ENCODE measurements at regions not wholly inside any gene's neighbourhood (a gene's known extent, or its start where the extent isn't known, plus 50 kb on each side); places are given as distances from the start of the nearest gene placed in this dataset.

GRCh38 chr10:113463083-113463482 lies 89.8 kb upstream of the HABP2 start:
- TF ChIP-seq BHLHE40 (IDR thresholded peaks at IDR 0.05; ENCODE audit: borderline replicate concordance), result no peak
- TF ChIP-seq FOXA1 (IDR thresholded peaks at IDR 0.05), result no peak
- no peak for TF ChIP-seq SP1 (IDR thresholded peaks at IDR 0.05)
- no peak for TF ChIP-seq SUZ12 (IDR thresholded peaks at IDR 0.05)
- TF ChIP-seq HDGF (IDR thresholded peaks at IDR 0.05; ENCODE audit: borderline replicate concordance), result no peak
- no peak for TF ChIP-seq ELF4 (IDR thresholded peaks at IDR 0.05)
- TF ChIP-seq, protein P1, sequence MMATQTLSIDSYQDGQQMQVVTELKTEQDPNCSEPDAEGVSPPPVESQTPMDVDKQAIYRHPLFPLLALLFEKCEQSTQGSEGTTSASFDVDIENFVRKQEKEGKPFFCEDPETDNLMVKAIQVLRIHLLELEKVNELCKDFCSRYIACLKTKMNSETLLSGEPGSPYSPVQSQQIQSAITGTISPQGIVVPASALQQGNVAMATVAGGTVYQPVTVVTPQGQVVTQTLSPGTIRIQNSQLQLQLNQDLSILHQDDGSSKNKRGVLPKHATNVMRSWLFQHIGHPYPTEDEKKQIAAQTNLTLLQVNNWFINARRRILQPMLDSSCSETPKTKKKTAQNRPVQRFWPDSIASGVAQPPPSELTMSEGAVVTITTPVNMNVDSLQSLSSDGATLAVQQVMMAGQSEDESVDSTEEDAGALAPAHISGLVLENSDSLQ (IDR thresholded peaks at IDR 0.05), result no peak
- no peak for TF ChIP-seq L3MBTL2 (conservative IDR thresholded peaks at IDR 0.05)
- TF ChIP-seq TARDBP (IDR thresholded peaks at IDR 0.05), result no peak
- TF ChIP-seq NFRKB (IDR thresholded peaks at IDR 0.05), result no peak
- TF ChIP-seq FOXM1 (IDR thresholded peaks at IDR 0.05; ENCODE audit: borderline replicate concordance), result no peak
- TF ChIP-seq CTBP1 (IDR thresholded peaks at IDR 0.05; ENCODE audit: borderline replicate concordance), result no peak

All from HEK293T (cell line).